AG04449 (cell line): ENCODE measurements at regions not wholly inside any gene's neighbourhood (a gene's known extent, or its start where the extent isn't known, plus 50 kb on each side); places are given as distances from the start of the nearest gene placed in this dataset.

Experiments used
- CTCF ChIA-PET: fragments of 350-600 bp; formaldehyde crosslinking; extraction: SDS; loops from one replicate; lab custom pipeline; 2021; ENCODE audit warnings: antibody characterized with exemption; lab: Yijun Ruan, JAX
- POLR2A ChIA-PET: fragments of 400-600, 350-600 bp; formaldehyde crosslinking; extraction: SDS; loops from one replicate; lab custom pipeline; 2020; ENCODE audit warnings: antibody characterized with exemption, inconsistent platforms; lab: Yijun Ruan, JAX
- DNase-seq: peaks from one replicate; pipeline ENCODE4 v3.0.0-alpha.2; 2010; ENCODE audit warnings: low read depth, low spot score
- H3K4me3 ChIP-seq: 2 replicates; pipeline ENCODE4 v1.5.1; 2011; ENCODE audit warnings: low read depth, mild to moderate bottlenecking, control low read depth, low read length
- CTCF ChIP-seq: IDR thresholded peaks from one replicate; pipeline ENCODE4 v1.5.1; 2011; ENCODE audit warnings: mild to moderate bottlenecking, moderate library complexity, low read length, control low read depth, inconsistent platforms; ENCODE audit not compliant: insufficient read depth; ENCODE audit errors: missing control alignments

DNA sequence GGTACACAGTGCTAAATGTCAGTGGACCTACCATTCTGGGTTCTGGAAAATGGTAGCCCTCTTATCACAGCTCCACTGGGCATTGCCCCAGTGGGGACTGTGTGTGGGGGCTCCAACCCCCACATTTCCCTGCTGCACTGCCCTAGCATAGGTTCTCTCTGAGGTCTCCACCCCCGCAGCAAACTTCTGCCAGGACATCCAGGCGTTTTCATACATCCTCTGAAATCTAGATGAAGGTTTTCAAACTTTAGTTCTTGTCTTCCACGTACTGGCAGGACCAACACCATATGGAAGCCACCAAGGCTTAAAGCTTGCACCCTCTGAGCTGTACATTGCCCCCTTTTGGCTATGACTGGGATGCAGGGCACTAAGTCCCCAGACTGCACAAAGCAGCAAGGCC is 788.2 kb upstream of the ALCAM start:
- no peak overlapping the region for H3K4me3 ChIP-seq
- ChIA-PET POLR2A (no interaction called here), CTCF (no interaction called here)
- DNase-seq: no peak
- TF ChIP-seq CTCF: no peak

GRCh38 chr3:104582092-104582491 is 784.6 kb upstream of the ALCAM start:
- no peak overlapping the region for H3K4me3 ChIP-seq
- CTCF ChIA-PET: interaction anchor here (1.3 kb wide), 1 partner anchor 589 kb away, joined by 3 read pairs; no protein-coding TSS in a partner anchor
- no peak for TF ChIP-seq CTCF
- DNase-seq: no peak
- POLR2A ChIA-PET: no interaction called here

DNA sequence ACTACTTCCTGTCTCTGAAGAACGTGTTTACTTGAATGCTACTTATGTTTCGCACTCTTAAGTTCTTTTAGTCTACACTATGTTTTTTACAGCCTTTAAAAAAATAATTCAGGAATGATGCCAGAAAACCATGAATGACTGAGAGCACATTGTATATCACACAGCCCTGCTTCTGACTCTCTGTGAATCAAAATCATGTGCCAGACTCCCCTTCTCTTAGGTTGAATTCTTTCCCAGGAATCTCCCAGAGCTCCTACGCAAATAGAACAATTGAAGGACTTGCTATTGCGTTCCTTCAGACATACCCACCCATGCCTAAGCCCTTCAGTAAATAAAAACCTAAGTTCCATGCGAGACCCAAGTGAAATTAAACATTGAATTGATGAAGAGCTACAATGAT is 782.0 kb upstream of the ALCAM start:
- TF ChIP-seq CTCF: no peak
- no peak for DNase-seq
- no peak overlapping the region for H3K4me3 ChIP-seq
- ChIA-PET POLR2A (no interaction called here), CTCF (no interaction called here)

GRCh38 chr3:104586344-104586743 is 780.4 kb upstream of the ALCAM start:
- CTCF ChIA-PET: interaction anchor here (0.6 kb wide), 1 partner anchor 359 kb away, joined by 3 read pairs; no protein-coding TSS in a partner anchor
- H3K4me3 ChIP-seq: no peak overlapping the region
- no peak for TF ChIP-seq CTCF
- no peak for DNase-seq
- POLR2A ChIA-PET: no interaction called here

DNA sequence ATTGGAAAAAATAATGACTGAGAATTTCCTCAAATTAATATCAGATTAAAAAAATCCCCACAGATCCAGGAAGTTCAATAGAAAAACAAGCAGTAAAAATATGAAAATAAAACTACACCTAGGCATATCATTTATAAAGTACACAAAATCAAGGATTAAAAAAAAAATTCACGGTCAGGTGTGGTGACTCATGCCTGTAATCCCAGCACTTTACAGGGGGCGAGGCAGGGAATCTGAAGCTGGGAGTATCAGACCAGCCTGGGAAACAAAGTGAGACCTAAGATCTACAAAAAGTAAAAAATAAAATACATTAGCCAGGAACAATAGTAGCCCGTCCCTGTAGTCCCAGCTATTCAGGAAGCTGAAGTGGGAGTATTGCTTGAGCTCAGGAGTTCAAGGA is 778.3 kb upstream of the ALCAM start:
- CTCF ChIA-PET: interaction anchor here (0.9 kb wide), 1 partner anchor 8 kb away, joined by 3 read pairs; no protein-coding TSS in a partner anchor
- H3K4me3 ChIP-seq: no peak overlapping the region
- no peak for TF ChIP-seq CTCF
- POLR2A ChIA-PET: no interaction called here
- no peak for DNase-seq

DNA sequence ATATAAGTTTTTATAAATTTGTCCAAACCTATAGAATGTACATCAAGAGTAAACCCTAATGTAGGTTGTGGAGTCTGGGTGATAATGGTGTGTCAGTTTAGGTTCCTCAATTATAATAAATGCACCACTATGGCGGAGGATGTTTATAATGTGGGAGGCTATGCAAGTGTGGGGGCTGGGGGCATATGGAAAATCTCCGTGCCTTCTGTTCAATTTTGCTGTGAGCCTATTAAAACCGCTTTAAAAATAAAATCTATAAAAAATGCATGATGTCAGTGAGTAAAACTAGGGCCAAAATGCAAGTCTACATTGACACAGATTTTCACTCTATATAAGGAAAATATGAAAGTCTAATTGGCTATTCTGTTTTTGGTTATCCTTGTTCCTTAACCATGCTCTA is 774.9 kb upstream of the ALCAM start:
- POLR2A ChIA-PET: no interaction called here
- DNase-seq: no peak
- H3K4me3 ChIP-seq: no peak overlapping the region
- no peak for TF ChIP-seq CTCF
- CTCF ChIA-PET: no interaction called here
